WI38 (cell line): ENCODE measurements at regions not wholly inside any gene's neighbourhood (a gene's known extent, or its start where the extent isn't known, plus 50 kb on each side); places are given as distances from the start of the nearest gene placed in this dataset.

Experiments used
- H3K4me3 ChIP-seq: 2 replicates; pipeline ENCODE4 v1.5.1; 2011; ENCODE audit warnings: low read depth, mild to moderate bottlenecking, control low read depth, low read length
- TF ChIP-seq, protein P1 (sequence below): IDR thresholded peaks from 2 replicates; pipeline ENCODE4 v1.5.1; 2012; ENCODE audit warnings: low read depth, mild to moderate bottlenecking, control low read depth, low read length

DNA sequence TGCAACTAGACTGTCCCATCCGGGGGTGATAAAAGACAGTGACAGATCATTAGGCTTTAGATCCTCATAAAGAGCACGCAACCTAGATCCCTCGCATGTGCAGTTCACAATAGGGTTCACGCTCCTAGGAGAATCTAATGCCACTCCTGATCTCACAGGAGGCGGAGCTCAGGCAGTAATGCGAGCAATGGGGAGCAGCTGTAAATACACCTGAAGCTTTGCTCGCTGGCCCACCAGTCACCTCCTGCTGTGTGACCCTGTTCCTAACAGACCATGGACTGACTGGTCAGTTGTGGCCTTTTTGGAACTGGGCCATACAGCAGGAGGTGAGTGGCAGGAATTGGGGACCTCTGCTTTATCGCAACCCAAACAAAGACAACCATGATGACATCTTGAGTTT is 173.2 kb downstream of the DLEU7 start:
- H3K4me3 ChIP-seq, result no peak overlapping the region
- TF ChIP-seq, protein P1, sequence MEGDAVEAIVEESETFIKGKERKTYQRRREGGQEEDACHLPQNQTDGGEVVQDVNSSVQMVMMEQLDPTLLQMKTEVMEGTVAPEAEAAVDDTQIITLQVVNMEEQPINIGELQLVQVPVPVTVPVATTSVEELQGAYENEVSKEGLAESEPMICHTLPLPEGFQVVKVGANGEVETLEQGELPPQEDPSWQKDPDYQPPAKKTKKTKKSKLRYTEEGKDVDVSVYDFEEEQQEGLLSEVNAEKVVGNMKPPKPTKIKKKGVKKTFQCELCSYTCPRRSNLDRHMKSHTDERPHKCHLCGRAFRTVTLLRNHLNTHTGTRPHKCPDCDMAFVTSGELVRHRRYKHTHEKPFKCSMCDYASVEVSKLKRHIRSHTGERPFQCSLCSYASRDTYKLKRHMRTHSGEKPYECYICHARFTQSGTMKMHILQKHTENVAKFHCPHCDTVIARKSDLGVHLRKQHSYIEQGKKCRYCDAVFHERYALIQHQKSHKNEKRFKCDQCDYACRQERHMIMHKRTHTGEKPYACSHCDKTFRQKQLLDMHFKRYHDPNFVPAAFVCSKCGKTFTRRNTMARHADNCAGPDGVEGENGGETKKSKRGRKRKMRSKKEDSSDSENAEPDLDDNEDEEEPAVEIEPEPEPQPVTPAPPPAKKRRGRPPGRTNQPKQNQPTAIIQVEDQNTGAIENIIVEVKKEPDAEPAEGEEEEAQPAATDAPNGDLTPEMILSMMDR, result no peak

DNA sequence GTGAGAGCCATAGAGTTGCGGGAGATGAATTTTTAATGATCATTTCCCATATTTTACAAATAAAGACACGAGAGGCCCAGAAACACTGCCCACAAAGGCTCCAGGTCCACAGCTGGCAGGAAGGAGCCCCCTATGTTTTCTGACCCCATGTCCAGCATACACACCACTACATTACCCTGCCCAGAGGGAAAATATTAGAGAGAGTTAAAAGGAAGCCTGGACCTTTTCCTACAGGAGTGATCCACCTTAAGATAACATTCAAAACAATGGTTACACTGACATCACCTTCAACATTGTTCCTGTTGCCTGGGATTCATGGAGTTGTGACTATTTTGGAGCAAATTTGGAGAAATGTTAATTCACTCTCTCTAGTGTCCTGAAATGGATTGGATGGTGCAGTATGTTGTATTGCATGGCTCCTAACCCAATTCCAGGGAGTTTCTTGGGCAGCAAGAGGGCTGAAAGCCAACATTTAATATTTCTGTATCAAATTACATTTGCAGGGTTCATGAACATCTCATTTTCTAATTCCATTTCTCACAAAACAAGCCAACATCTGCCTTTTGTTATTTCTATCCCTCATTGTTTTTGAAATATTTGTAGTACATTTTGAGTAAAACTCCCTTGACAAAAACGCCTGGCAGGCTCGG is 172.5 kb downstream of the DLEU7 start:
- H3K4me3 ChIP-seq, result no peak overlapping the region
- TF ChIP-seq, protein P1, result no peak

DNA sequence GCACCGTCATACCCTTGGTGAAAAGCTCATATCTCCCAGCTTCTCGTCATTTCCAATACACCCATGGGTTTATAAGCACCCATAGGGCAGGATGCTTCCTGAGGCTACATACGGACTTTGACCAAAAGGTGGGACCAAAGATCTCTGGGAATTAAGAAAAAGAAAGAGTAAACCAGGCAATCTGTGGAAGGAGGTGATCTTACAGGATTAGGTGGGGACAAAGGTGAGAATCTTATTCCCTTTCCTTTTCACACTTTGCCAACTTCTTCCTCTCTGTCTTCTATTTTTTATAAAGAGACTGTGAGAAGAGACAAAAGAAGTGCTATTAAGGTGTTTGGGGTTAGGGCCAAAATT is 172.0 kb downstream of the DLEU7 start:
- TF ChIP-seq, protein P1, result no peak
- H3K4me3 ChIP-seq, result no peak overlapping the region

DNA sequence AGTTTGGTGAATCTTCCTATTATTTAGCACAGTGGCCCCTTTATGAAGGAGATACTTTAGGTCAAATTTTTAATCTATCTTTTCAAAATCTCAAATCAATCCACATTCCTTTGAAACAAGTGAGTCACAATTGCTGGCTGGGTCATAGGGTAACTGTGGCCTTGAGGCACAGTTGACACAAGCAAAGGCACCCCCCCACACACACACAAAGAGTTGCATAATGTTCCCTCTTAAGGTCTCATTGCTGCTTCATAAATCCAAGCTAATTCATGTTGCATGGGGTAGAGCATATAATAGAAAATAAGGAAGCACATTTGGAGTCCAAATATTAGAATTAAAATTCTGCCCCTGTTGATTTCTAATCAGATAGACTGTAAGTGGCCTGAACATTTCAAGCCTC is 171.5 kb downstream of the DLEU7 start:
- TF ChIP-seq, protein P1, result no peak
- H3K4me3 ChIP-seq, result no peak overlapping the region

DNA sequence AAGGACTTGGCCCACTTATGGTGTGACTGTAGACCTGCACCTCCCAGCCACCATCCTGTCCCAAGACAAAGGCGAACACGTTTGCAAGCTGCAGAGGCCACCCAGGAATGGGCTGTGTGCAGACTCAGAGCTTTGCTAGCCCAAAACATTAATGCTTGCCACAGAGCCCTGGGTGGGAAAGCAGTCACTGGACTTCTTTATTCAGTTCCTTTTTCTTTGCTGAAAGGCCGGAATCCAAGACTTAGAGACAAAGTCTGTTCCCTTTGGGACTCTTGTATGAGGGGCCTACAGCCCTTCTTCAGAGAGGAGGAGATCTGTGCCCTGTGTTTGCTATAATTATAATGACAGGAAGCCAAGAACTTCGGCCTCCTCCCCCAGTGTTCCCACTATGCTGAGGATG is 167.8 kb downstream of the DLEU7 start:
- TF ChIP-seq, protein P1, result no peak

DNA sequence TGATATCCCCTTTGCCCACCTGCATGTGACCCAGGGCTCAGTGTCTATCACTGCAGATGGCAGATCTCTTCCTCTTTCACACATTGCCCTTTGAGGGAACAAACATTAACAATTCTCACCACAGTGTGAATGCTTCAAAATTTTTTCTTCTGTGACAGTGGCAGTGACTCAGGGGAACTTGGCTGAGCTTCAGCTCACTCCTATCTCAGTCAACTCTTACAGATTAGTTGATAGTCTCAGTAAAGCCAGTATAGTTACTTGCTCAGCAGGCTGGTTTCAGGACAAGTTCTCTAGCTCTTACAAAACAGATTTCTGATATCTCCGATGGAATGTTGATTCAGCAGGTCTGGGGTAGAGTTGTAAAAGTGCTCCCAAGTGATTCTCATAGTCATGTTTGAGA is 166.9 kb downstream of the DLEU7 start:
- TF ChIP-seq, protein P1, result no peak
- no peak overlapping the region for H3K4me3 ChIP-seq

More for the DNA sequence above, 167.8 kb downstream of the DLEU7 start:
- H3K4me3 ChIP-seq, result no peak overlapping the region

DNA sequence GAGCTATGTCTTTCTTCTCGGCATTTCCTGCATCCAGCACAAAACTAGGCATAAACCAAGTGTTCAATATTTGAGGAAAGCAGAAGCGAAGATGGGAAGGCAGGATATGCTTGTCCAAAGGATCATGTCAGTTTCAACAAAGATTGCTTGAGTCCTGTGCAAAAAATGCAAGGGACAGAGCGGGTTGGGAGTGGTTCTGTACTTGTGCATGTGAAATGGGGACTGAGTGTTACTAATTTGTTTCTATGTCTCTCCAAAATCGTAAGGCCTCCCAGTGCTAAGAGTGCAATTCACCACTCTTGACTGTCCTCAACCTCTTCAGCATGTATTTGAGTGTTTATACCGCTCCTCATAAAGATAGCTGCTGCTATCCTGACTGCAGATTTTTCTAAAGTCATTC is 166.2 kb downstream of the DLEU7 start:
- H3K4me3 ChIP-seq, result no peak overlapping the region
- TF ChIP-seq, protein P1, result no peak
